Spleen (tissue), 7 donors: ENCODE measurements at regions not wholly inside any gene's neighbourhood (a gene's known extent, or its start where the extent isn't known, plus 50 kb on each side); places are given as distances from the start of the nearest gene placed in this dataset.

Source experiments
- CTCF ChIP-seq, 11 experiments: fragments of 200-600 bp in 7 of 11; fragments of 450-650 bp in 4 of 11; sonication (generic) in 4 of 11; IDR thresholded peaks in 8 of 11; conservative IDR thresholded peaks in 3 of 11; 1 replicate in 7 of 11; 2 replicates in 4 of 11; pipeline versions ENCODE4 v1.4.0 to v1.8.0; 2016 to 2021; ENCODE audit warnings: antibody characterized with exemption in 11 of 11, inconsistent platforms in 4 of 11, mild to moderate bottlenecking in 1 of 11
- POLR2A ChIP-seq, 3 donors: fragments of 450-650 bp; IDR thresholded peaks; one replicate each; pipeline ENCODE4 v1.5.1; 2017; ENCODE audit warnings: antibody characterized with exemption in 3 of 3, mild to moderate bottlenecking in 1 of 3
- donor health status: DM: no; HTN: no; CAD: no; lungs with moderate emphysema.
- donor health status: DM: no; HTN: no; CAD: no.
- donor health status: DM: no; HTN: no; CAD: no.

GRCh38 chr6:105821027-105821426 is 265.1 kb upstream of the PRDM1 start:
- no peak for TF ChIP-seq CTCF (IDR thresholded peaks at IDR 0.05 in 8 of 11, conservative IDR thresholded peaks at IDR 0.05 in 3 of 11)
- TF ChIP-seq POLR2A (IDR thresholded peaks at IDR 0.05), result no peak
